ENCODE measurements at regions not wholly inside any gene's neighbourhood (a gene's known extent, or its start where the extent isn't known, plus 50 kb on each side); places are given as distances from the start of the nearest gene placed in this dataset.

DNA sequence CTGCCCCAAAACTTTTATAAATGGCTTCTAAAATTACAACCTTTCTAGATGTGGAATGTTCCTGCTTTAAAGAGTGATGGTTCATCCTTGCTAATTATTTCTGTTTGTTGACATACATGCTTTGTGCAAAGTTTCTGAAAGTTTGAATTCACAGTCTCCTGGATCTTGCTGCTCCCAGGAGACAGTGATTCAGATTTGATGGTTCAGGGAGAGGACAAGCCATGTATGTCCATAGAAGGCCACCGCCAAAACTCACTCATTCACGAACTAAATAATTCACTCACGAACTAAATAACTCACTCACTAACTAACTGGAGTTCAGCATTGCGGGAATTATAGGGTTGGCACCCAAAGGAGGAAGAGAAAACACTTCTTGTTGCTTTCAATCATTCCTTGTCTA lies 416.5 kb upstream of the ZEB2 start:
- no peaks in the 10 kb centered on the region for H3K9me3 ChIP-seq (ENCODE audit: control insufficient read depth, insufficient read depth, low read depth, low read length)
- H3K79me2 ChIP-seq (ENCODE audit: control insufficient read depth, insufficient read depth, low read length): no peaks in the 10 kb centered on the region
- no peak for DNase-seq (ENCODE audit: low read depth in 2 of 2)
- no peaks in the 10 kb centered on the region for H3K27me3 ChIP-seq (ENCODE audit: control insufficient read depth, insufficient read depth, low read length)
- no peak overlapping the region for H2AFZ ChIP-seq (ENCODE audit: low read length)
- H3K36me3 ChIP-seq (ENCODE audit: control insufficient read depth, insufficient read depth, low read length): no peaks in the 10 kb centered on the region
- H3K4me2 ChIP-seq (ENCODE audit: extremely low read depth, insufficient read depth, low read length): no peak overlapping the region
- H3K27ac ChIP-seq (ENCODE audit: insufficient read depth, low read length): no peak overlapping the region
- TF ChIP-seq CTCF (conservative IDR thresholded peaks at IDR 0.05 in 1 of 2, IDR thresholded peaks at IDR 0.05 in 1 of 2; ENCODE audit: low read depth in 1 of 2, low read length in 2 of 2) (no peak), EZH2 (IDR thresholded peaks at IDR 0.05; ENCODE audit: low read length, missing control alignments) (no peak)
- H4K20me1 ChIP-seq (ENCODE audit: control insufficient read depth, extremely low read depth, insufficient read depth, low read length): no peaks in the 10 kb centered on the region
- no peak overlapping the region for H3K9ac ChIP-seq (ENCODE audit: insufficient read depth, low read length)
- no peak overlapping the region for H3K4me3 ChIP-seq (replicated peaks in 1 of 4; ENCODE audit: control extremely low read depth in 1 of 4, insufficient read depth in 1 of 4, low read depth in 3 of 4, low read length in 4 of 4)
- peaks cover 5% of the 10 kb centered on the region for H3K4me1 ChIP-seq (ENCODE audit: control insufficient read depth, extremely low read depth, insufficient read depth, low read length)

GRCh38 chr2:144935736-144936135 lies 415.8 kb upstream of the ZEB2 start:
- Histone ChIP-seq H3K9ac (ENCODE audit: insufficient read depth, low read length) (no peak overlapping the region), H3K4me2 (ENCODE audit: extremely low read depth, insufficient read depth, low read length) (no peak overlapping the region), H2AFZ (ENCODE audit: low read length) (no peak overlapping the region), H3K9me3 (ENCODE audit: control insufficient read depth, insufficient read depth, low read depth, low read length) (no peaks in the 10 kb centered on the region), H3K36me3 (ENCODE audit: control insufficient read depth, insufficient read depth, low read length) (no peaks in the 10 kb centered on the region), H3K4me1 (ENCODE audit: control insufficient read depth, extremely low read depth, insufficient read depth, low read length) (peaks cover 5% of the 10 kb centered on the region), H3K4me3 (replicated peaks in 1 of 4; ENCODE audit: control extremely low read depth in 1 of 4, insufficient read depth in 1 of 4, low read depth in 3 of 4, low read length in 4 of 4) (no peak overlapping the region), H3K79me2 (ENCODE audit: control insufficient read depth, insufficient read depth, low read length) (no peaks in the 10 kb centered on the region), H4K20me1 (ENCODE audit: control insufficient read depth, extremely low read depth, insufficient read depth, low read length) (no peaks in the 10 kb centered on the region), H3K27me3 (ENCODE audit: control insufficient read depth, insufficient read depth, low read length) (no peaks in the 10 kb centered on the region), H3K27ac (ENCODE audit: insufficient read depth, low read length) (no peak overlapping the region)
- TF ChIP-seq CTCF (conservative IDR thresholded peaks at IDR 0.05 in 1 of 2, IDR thresholded peaks at IDR 0.05 in 1 of 2; ENCODE audit: low read depth in 1 of 2, low read length in 2 of 2) (no peak), EZH2 (IDR thresholded peaks at IDR 0.05; ENCODE audit: low read length, missing control alignments) (no peak)
- DNase-seq (ENCODE audit: low read depth in 2 of 2): no peak

DNA sequence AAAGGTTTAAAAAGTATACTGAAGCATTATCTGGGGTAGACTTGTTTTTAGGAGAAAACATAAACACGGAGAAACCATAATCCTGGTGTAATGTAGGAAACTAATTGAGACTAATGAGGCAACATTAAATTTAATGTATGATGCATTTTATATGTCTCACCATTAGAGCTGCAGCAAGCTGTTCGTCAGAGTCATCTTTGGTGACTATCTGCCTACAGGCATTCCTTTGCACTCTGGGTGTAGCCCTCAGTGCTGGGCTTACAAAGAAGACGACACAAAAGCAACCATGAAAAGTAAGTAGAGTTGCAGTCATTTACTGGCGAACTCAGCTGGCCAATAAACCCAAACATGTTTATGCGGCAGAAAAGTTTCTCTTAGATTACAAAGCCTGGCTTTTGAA lies 415.3 kb upstream of the ZEB2 start:
- Histone ChIP-seq H3K36me3 (ENCODE audit: control insufficient read depth, insufficient read depth, low read length) (no peaks in the 10 kb centered on the region), H3K9ac (ENCODE audit: insufficient read depth, low read length) (no peak overlapping the region), H2AFZ (ENCODE audit: low read length) (no peak overlapping the region), H3K27ac (ENCODE audit: insufficient read depth, low read length) (no peak overlapping the region), H3K79me2 (ENCODE audit: control insufficient read depth, insufficient read depth, low read length) (no peaks in the 10 kb centered on the region), H4K20me1 (ENCODE audit: control insufficient read depth, extremely low read depth, insufficient read depth, low read length) (no peaks in the 10 kb centered on the region), H3K4me3 (replicated peaks in 1 of 4; ENCODE audit: control extremely low read depth in 1 of 4, insufficient read depth in 1 of 4, low read depth in 3 of 4, low read length in 4 of 4) (no peak overlapping the region), H3K9me3 (ENCODE audit: control insufficient read depth, insufficient read depth, low read depth, low read length) (no peaks in the 10 kb centered on the region), H3K4me1 (ENCODE audit: control insufficient read depth, extremely low read depth, insufficient read depth, low read length) (peaks cover 5% of the 10 kb centered on the region), H3K4me2 (ENCODE audit: extremely low read depth, insufficient read depth, low read length) (no peak overlapping the region), H3K27me3 (ENCODE audit: control insufficient read depth, insufficient read depth, low read length) (no peaks in the 10 kb centered on the region)
- TF ChIP-seq EZH2 (IDR thresholded peaks at IDR 0.05; ENCODE audit: low read length, missing control alignments) (no peak), CTCF (conservative IDR thresholded peaks at IDR 0.05 in 1 of 2, IDR thresholded peaks at IDR 0.05 in 1 of 2; ENCODE audit: low read depth in 1 of 2, low read length in 2 of 2) (no peak)
- no peak for DNase-seq (ENCODE audit: low read depth in 2 of 2)

All from fibroblast of lung (primary cell).